ENCODE measurements at regions not wholly inside any gene's neighbourhood (a gene's known extent, or its start where the extent isn't known, plus 50 kb on each side); places are given as distances from the start of the nearest gene placed in this dataset.

DNA sequence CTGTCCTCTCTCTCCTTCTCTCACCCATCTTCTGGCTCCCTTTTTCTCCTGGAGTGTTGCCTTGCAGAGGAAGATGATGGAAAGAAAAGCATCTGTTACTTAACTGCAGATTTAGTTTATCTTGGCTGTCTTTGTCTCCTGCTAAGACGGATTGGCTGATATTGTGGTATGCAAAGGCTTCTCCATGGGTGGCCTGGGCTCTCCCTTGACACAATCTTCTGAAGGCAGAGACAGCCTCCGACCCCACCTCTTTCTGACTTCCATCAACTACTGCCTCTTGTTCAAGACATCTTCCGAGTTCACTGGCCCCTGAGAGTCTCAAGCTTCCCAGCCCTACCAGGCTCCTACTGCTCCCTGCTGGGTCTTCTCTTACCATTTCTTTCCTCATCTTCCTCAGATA is 403.7 kb downstream of the LRRC70 start:
- TF ChIP-seq, protein P1, sequence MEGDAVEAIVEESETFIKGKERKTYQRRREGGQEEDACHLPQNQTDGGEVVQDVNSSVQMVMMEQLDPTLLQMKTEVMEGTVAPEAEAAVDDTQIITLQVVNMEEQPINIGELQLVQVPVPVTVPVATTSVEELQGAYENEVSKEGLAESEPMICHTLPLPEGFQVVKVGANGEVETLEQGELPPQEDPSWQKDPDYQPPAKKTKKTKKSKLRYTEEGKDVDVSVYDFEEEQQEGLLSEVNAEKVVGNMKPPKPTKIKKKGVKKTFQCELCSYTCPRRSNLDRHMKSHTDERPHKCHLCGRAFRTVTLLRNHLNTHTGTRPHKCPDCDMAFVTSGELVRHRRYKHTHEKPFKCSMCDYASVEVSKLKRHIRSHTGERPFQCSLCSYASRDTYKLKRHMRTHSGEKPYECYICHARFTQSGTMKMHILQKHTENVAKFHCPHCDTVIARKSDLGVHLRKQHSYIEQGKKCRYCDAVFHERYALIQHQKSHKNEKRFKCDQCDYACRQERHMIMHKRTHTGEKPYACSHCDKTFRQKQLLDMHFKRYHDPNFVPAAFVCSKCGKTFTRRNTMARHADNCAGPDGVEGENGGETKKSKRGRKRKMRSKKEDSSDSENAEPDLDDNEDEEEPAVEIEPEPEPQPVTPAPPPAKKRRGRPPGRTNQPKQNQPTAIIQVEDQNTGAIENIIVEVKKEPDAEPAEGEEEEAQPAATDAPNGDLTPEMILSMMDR (IDR thresholded peaks at IDR 0.05; ENCODE audit: low read depth, low read length) = no peak
- TF ChIP-seq POLR2A (IDR thresholded peaks at IDR 0.05; ENCODE audit: extremely low read depth, insufficient read length) = no peak
